GM12878 (cell line): ENCODE measurements at regions not wholly inside any gene's neighbourhood (a gene's known extent, or its start where the extent isn't known, plus 50 kb on each side); places are given as distances from the start of the nearest gene placed in this dataset.

Experiments used
- ATF7 ChIP-seq: fragments of 450-650 bp; IDR thresholded peaks from 2 replicates; pipeline ENCODE4 v1.6.1; 2016; ENCODE audit warnings: low read depth, mild to moderate bottlenecking
- BHLHE40 ChIP-seq, 2 experiments: fragments of 450-650 bp in 1 of 2; IDR thresholded peaks; 2 replicates each; pipeline ENCODE4 v1.6.1; 2011 to 2017; ENCODE audit warnings: low read depth in 2 of 2, borderline replicate concordance in 1 of 2, improper control_type of control experiment in 1 of 2, low read length in 1 of 2, mild to moderate bottlenecking in 1 of 2
- BRCA1 ChIP-seq: IDR thresholded peaks from 2 replicates; pipeline ENCODE4 v1.6.1; 2011; ENCODE audit warnings: low read depth, low read length, improper control_type of control experiment
- CEBPB ChIP-seq, 2 experiments: fragments of 150-350 bp in 1 of 2; IDR thresholded peaks; 2 replicates each; pipeline ENCODE4 v1.6.1; 2012 to 2014; ENCODE audit warnings: low read depth in 2 of 2, low read length in 2 of 2, borderline replicate concordance in 1 of 2, inconsistent platforms in 1 of 2
- CTCF ChIP-seq, 3 experiments: IDR thresholded peaks in 2 of 3; conservative IDR thresholded peaks in 1 of 3; 2 replicates each; pipeline ENCODE4 v1.5.1; 2011; ENCODE audit warnings: low read depth in 3 of 3, low read length in 3 of 3, mild to moderate bottlenecking in 3 of 3, control low read depth in 2 of 3, moderate library complexity in 2 of 3, inconsistent platforms in 1 of 3, mixed read lengths in 1 of 3; ENCODE audit not compliant: control insufficient read depth in 2 of 3, insufficient read depth in 1 of 3; ENCODE audit errors: extremely low read depth in 1 of 3
- ELK1 ChIP-seq: IDR thresholded peaks from 2 replicates; pipeline ENCODE4 v1.6.1; 2012; ENCODE audit warnings: low read depth, low read length, improper control_type of control experiment
- KAT2A ChIP-seq: conservative IDR thresholded peaks from 2 replicates; pipeline ENCODE4 v1.6.1; 2011; ENCODE audit warnings: low read depth, low read length; ENCODE audit not compliant: control insufficient read depth
- MAX ChIP-seq: IDR thresholded peaks from 2 replicates; pipeline ENCODE4 v1.6.1; 2012; ENCODE audit warnings: low read depth, low read length, improper control_type of control experiment
- MXI1 ChIP-seq: fragments of 150-350 bp; IDR thresholded peaks from 2 replicates; pipeline ENCODE4 v1.6.1; 2011; ENCODE audit warnings: low read depth, mild to moderate bottlenecking, inconsistent platforms, low read length, improper control_type of control experiment
- POLR2AphosphoS5 ChIP-seq: IDR thresholded peaks from 2 replicates; pipeline ENCODE4 v1.6.1; 2011; ENCODE audit warnings: mild to moderate bottlenecking, low read length, inconsistent platforms
- SMC3 ChIP-seq: IDR thresholded peaks from 2 replicates; pipeline ENCODE4 v1.6.1; 2011; ENCODE audit warnings: low read length, improper control_type of control experiment, borderline replicate concordance

GRCh38 chr22:22788460-22789037 lies 99.1 kb upstream of the IGLL5 start:
- TF ChIP-seq MAX = no peak
- TF ChIP-seq ATF7 = no peak
- no peak for TF ChIP-seq BHLHE40 (IDR thresholded peaks at IDR 0.05; ENCODE audit: borderline replicate concordance in 1 of 2, low read depth in 2 of 2, low read length in 1 of 2)
- no peak for TF ChIP-seq KAT2A
- no peak for TF ChIP-seq CTCF (IDR thresholded peaks at IDR 0.05 in 2 of 3, conservative IDR thresholded peaks at IDR 0.05 in 1 of 3; ENCODE audit: control insufficient read depth in 2 of 3, extremely low read depth in 1 of 3, insufficient read depth in 1 of 3, low read depth in 3 of 3, low read length in 3 of 3)
- TF ChIP-seq ELK1 = no peak
- TF ChIP-seq POLR2AphosphoS5 = no peak
- no peak for TF ChIP-seq BRCA1
- TF ChIP-seq SMC3 = no peak
- no peak for TF ChIP-seq CEBPB (IDR thresholded peaks at IDR 0.05; ENCODE audit: borderline replicate concordance in 1 of 2, low read depth in 2 of 2, low read length in 2 of 2)
- no peak for TF ChIP-seq MXI1
